Stimulated activated CD8-positive, alpha-beta memory T cell treated with anti-CD3 and anti-CD28 coated beads, Interleukin-12 subunit alpha, Interleukin-12 subunit beta, amount 100 ng/mL, for 4 hours (primary cell): ENCODE measurements at regions not wholly inside any gene's neighbourhood (a gene's known extent, or its start where the extent isn't known, plus 50 kb on each side); places are given as distances from the start of the nearest gene placed in this dataset.

ENCODE experiments used
- DNase-seq: peaks from one replicate; pipeline ENCODE4 v3.0.0-alpha.2; 2020; ENCODE audit warnings: low read depth

DNA sequence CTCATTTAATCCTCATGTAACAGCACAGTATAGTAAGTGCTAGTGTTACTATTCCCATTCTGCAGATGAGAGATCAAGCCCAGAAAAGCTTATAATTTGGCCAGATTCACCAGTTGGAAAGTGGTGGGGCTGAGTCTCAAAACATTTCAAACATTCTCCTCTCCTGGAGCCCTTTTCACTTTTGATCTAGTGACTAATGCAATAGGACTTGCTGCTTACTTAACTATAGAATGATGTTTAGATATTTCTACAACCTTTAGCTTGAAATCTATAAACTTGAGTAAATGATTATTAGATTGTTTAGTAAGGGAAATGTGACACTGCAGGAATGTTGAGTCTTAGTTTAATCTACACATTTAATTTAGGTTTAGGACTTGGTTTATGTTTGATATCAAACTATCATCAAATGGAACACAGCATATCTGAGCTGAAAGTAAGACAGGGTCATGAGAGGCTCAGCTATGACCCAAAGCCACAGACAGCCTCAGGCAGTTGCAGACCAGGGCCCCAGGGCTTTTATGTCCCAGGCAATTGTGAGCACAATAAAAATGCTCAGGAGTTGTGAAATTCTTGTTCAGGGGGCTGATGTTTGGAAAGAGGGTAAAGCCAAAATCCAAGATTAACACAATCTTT, 199.5 kb upstream of the HS3ST1 start:
- no peak for DNase-seq

DNA sequence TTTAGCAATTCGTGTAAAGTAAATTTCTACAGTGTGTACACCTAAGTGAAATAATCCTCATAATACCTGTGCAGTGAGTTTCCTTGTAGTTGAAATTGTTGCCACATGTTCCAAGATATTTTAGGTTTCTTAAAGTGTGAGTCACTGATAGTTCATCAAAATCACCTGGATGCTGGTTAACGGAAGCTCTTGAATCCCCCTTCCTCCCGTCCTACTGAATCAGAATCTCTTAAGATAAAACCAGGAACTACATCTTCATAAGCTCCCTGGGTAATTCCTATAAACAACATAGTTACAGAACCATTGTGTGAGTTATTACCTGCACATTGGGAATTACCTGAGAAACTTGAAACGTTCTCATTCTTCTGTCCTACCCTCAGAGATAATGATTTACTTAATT, 197.4 kb upstream of the HS3ST1 start:
- no peak for DNase-seq

DNA sequence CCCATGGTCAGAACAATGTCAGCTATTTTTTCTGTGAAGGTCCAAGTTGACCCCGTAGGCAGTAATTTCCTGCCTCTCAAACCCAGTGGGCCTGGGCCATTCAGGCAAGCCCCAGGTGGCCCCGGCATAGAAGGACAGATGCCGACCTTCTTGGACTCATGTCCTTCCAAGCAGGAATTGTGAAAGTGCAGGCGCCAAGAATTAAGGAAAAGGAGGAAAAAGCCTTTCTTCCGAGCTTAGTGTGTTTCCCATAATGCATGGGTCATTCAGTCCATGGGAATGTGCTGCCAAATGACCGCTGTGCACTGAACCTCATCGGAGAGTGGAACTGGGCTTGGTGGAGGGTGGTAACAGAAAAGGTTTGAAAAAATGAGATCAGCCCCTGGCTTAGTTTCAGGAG, 196.5 kb upstream of the HS3ST1 start:
- DNase-seq: no peak

DNA sequence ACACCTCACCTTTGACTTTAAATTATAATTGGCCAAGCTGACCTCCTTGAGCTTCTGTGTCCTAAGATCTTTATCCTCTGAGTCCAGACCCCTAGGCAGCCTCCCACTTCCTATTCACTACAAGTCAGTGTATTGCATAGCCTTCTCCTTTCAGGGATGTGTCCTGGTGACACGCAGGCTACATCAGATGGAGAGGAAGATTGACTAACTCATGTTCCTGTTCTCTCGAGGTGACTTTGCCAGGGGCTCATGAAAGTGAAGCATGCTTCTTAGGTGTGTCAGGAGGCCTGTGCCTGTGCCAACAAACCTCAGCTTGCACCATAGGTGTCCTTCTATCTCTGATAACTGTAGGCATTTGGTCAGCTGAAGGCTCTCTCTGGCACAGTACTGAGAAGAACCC, 195.7 kb upstream of the HS3ST1 start:
- no peak for DNase-seq

DNA sequence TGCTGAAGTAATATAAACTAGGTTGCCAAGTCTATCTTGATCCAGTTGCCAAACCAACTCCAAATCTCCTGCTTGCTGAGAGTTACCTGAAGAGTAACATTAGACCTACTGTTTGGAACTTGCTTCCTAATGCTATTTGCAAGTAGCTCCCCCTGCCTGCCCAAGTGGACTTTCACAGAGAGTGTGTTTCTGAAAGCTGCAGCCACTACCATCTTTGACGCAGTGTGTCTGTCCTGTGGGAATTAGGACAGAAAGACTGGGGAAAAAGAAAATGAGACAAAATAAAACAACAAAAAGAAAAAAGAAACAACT, 195.0 kb upstream of the HS3ST1 start:
- DNase-seq: no peak

DNA sequence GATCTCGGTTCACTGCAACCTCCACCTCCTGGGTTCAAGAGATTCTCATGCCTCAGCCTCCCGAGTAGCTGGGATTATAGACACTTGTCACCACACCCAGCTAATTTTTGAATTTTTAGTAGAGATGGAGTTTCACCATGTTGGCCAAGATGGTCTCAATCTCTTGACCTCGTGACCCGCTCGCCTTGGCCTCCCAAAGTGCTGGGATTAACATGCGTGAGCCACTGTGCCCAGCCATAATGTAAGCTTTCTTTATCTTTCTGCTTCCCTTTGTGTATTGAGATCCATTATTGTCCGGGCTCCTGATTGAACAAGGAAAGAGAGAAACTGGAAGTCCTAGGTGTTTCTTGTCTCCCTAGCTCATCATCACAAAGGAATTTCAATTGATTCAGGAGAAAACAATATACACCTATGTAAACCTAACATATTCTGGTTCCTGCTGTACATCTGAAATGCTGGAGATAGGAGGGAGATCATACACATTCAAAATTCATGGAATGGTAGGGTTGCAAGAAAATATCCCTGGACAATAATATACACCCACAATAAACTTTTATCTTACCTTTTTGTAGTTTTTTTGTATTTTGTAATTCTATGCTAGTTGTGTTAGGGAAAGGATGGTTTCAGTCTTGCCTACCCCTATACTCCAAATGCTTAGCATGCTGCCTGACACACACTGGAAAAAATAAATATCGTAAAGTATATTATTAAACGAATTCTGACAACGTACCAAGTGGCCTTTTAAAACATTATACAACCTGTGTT, 194.4 kb upstream of the HS3ST1 start:
- no peak for DNase-seq

DNA sequence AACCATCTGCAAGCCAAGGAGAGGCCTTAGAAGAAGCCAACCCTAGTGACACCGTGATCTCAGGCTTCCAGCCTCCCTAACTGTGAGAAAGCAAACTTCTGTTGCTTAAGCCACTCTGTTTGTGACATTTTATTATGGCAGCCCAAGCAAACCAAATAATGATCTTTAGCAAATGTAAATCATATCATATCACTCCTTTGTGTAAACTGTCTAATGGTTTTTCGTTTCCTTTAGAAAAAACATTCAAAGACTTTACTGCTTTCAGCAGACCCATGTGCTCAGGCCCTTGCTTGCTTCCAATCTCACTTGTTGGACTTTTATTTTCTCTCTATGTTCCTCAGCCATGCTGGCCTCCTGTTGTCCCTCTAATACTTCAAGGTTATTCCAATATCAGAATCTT, 192.2 kb upstream of the HS3ST1 start:
- DNase-seq: no peak

DNA sequence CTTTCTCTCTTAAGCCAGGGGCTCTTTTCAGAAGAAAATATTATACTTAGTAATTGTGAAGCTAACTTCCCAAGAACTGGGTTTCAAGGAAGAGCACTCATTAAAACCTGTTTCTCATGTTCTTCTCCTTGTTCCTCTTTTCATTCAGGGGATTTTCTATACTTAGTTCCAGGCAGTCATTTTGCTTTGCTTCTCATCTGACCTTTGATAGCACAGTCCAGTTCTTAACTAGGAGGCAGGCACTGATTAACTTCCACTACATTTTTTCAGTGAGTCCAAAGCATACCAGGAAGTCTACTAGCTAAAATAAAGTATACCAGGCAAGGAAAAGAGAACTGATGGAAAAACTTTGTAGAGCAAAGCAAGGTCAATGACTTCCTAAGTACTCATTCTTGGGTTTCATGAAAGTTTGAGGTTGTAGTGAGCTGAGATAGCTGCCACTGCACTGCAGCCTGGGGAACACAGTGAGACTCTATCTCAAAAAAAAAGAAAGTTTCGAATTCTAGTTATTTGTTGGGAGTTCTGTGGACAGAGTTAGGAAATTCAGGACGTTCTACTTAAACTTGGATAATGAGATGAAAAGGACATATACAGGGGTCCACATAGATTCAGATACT, 190.1 kb upstream of the HS3ST1 start:
- DNase-seq: no peak

DNA sequence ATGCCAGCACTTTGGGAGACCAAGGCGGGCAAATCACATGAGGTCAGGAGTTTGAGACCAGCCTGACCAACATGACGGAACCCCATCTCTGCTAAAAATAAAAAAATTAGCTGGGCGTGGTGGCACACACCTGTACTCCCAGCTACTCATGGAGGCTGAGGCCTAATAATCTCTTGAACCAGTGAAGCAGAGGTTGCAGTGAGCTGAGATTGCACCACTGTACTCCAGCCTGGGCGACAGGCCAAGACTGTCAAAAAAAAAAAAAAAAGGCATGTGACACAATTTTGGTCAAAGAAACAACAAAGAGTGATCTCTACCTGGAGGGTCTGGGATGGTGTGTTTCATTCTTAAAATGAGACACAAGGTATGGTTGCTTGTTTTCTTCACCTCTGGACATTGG, 188.2 kb upstream of the HS3ST1 start:
- DNase-seq: no peak

DNA sequence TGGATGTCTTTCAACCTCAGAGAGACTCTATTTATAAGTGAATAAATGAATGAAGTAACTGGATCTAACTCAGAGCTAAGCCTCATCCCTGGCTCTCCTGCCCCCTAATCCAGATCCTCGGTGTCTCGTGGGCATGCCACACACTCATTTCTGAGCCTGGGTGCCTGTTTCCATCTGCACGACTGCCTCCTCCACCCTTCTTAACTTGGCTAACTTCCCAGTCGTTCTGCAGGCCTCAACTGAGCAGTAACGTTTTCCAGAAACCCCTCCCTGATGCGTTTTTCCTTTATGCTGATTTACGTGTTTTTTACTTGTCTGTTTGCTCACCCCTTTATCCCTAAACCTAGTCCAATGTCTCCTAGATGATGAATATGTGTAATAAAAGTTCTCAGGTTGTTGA, 186.9 kb upstream of the HS3ST1 start:
- DNase-seq: no peak

DNA sequence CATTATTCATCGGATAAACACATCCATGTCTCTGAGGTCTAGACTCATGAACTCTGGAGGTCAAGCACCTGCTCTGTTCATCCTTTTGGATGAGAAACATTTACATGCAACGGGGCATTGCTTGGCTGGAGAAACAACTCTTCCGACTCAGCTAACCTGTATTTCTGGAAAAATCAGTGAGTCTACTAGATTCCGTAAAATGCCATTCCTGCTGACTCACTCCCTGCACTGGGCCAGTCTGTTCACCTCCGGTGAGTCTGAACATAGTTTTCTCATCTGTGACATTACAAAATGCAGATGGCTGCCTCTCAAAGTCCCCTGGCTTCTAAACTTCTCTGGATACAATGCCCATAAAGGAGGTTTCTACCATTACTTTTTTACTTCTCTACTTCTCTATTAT, 185.7 kb upstream of the HS3ST1 start:
- no peak for DNase-seq

DNA sequence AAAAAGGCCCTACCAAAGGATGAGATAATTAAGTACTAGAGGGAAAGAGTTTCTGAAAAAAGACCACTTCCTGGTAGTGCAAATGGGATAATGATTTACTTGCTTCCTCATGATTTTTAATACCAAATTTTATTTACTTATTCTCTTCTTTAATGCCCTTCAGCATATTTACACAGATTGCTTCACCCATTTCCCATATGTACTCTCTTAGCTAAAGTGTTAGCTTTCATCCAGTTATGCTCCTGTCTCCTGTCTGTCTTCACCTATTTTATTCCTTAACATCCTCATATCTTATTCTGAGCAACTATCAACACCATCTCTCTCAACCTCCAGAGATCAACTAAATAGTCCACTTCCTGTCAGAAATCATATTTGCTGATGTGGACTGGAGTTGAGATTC, 183.2 kb upstream of the HS3ST1 start:
- DNase-seq: no peak

DNA sequence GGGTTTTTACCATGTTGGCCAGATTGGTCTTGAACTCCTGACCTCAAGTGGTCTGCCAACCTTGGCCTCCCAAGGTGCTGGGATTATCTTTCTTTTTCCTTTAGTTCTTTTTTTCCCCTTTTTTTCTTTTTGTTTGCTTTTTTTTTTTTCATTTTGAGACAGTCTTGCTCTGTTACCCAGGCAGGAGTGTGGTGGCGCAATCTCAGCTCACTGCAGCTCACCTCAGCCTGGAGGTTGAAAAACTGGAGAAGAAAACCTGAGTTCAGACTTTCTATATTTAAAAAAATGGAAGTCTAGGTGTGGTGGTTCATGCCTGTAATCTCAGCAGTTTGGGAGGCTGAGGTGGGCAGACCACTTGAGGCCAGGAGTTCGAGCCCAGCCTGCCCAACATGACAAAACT, 181.1 kb upstream of the HS3ST1 start:
- DNase-seq: no peak

DNA sequence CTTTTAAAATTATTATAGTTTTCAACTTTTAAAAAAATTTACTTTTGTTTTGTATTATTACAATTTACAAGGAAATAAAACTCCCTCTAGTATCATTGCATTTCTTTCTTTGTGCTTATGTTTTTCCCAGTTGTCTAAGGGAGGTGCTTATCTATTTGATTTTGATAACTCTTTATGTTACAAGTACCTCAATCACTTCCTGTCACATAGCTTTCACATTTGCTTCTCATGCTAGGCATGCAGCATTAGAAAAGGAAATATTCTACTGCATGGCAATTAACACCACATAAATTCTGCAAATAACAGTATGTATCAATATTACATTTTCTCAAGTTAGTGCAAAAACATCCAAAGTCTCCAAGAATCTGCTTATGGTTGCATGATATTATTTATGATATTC, 180.3 kb upstream of the HS3ST1 start:
- DNase-seq: no peak

DNA sequence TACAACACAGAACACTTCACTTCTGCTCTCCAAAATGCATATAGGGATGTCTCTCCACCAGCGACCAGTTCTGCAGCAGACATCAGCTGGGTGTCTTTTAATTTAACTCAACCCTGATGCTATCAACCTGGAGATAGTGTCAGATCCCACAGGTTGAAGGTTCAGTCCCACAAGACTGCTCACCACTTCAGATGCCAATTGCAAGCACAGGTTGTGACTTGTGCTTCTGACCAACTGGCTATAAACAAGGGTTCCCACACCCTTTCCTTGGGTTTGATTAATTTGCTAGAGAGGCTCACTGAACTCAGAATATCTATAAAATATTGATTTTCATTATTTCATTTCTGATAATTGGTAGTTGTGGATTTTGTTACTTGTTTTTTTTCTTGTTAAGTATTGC, 177.4 kb upstream of the HS3ST1 start:
- DNase-seq: no peak

DNA sequence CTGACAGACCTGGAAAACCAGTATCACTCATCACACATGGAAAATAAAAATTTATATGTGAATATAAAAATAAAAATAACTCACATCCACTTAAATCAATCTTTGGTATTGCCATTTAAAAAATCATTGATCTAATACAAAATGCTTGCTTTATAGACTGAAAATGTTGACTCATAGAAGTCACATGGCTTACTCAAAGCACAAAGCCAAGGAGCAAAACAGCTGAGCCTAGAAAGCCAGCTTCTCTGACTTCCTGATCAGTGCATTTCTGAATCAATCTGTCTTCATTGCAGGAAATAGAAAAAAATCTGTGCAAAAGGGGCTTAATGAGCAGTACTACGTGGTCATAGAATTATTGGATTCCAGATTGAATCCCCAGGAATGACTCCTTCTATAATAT, 176.9 kb upstream of the HS3ST1 start:
- DNase-seq: no peak

DNA sequence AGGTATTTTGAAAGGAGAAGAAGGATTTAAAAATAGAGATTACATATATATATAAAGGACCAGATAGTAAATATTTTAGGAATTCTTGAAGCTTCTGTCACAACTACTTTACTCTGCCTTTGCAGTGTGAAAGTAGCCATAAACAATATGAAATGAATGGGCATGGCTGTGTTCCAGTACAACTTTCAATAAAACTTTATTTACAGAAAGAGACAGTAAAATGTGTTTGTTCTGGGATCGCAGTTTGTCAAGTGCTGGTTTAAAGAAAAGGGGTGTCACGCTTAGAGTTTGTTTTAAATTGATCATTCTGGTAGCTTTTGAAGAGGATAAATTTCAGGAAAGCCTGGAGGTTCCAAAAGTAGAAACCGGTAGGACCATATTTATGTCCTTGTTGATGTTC, 176.1 kb upstream of the HS3ST1 start:
- DNase-seq: no peak

DNA sequence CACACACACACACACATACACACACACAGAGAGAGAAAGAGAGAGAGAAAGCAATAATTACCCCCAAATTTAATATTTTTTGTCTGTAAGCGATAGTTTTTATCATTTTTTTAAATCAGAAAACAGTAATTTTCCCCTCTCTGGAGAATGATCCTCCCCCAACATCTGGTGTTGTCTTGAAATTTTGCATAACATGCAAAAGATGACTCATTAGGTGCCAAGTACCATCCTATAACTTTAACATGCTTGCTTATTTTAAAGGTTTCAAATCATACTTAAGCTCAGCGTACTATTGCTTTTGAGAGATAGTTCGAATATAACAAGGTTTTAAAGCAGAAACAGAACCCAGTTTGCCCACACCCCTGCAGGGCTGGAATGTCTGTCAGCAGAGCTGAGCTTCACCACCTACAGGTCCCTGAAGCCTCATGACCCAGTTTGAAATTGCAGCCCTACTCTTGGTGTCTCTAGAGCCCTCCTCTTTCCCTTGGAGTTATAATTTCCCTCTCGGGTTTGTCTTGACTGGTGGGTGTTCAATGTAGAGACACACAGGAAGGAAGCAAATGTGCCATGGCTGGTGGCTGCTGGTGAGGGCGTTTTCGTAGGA, 175.0 kb upstream of the HS3ST1 start:
- no peak for DNase-seq

DNA sequence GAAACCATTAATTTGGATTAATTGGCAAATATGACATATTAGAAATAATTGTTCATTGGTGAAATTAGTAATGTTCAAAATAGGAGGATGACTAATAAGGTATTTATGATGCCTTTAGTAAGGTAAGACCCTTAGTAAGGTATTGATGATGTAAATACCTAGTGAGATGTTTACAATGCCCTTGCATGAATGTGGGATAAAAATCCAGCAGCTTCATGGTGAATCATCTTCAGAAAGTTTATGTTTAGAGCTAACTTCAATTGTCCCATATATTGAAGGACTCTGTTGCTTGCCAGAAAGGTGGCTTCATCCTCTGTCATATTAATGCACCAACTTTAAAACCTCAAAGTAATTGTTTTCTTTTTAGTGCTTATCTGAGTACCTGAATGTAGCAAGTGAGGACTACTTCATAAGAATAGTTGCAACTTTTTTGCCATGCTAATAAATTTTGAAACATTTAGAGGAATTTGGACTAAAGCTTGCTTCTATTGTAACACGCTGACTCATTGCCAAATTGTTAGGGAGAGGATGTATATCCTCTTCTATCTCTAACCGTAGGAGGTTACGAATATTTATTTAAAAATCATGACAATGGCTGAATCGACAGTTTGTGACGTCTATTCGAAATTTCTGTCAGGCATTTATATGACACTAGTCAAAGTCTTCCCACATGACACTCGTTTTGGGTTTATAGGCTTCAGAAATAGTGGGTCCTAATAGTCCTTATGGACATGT, 174.1 kb upstream of the HS3ST1 start:
- DNase-seq: no peak

DNA sequence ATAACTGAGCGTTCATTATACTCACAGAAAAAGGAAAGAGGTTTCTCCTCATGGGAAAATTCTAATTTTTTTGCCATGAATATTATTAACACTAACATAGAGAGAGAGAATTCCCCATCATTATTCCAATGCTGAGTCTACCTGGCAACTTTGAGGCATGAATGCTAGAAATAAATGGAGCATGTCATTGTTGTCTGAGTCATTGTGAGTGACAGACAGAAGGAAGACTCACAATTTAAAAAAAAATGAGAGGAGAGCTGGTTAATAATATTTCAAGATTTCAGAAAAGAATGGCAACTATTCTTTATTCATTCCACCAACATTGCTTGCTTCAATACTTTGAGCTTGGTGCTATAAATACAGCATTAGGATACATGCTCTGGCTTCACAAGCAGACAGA, 170.4 kb upstream of the HS3ST1 start:
- no peak for DNase-seq

DNA sequence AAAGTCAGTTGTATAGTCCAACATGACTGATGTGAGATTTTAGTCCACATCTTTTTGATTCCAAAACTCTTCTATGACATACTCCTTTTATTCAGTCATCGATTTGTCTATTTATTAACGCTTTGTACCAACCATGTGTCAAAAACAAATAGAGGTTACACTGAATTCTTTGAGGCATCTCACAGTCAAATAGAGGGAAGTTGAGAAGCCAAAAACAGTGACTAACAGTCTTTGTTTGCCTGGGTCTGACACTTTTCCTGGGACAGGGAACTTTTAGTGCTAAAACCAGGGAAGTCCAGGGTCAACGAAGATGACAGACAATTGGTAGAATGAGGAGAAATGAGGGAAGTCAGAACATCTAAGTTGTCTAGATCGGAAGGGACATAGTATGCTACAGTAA, 169.9 kb upstream of the HS3ST1 start:
- DNase-seq: no peak

DNA sequence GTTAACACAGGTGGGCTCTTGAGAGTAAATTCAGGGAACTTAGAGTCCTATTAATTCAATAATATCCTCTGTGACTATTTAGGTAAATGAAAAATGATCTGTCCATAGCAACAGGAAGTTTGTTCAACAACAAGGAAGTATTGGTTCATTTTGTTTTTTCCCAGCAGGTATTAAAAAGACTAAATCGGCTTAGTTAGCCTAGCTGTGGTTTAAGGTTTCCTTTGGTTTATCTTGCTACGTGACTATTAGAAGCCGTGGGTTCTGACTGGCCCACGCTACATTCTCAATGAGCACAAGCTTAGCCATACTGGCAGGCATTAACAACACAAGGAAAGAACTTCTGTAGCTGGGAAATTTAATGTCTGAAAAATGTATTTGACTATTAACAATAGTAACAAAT, 168.8 kb upstream of the HS3ST1 start:
- DNase-seq: no peak

DNA sequence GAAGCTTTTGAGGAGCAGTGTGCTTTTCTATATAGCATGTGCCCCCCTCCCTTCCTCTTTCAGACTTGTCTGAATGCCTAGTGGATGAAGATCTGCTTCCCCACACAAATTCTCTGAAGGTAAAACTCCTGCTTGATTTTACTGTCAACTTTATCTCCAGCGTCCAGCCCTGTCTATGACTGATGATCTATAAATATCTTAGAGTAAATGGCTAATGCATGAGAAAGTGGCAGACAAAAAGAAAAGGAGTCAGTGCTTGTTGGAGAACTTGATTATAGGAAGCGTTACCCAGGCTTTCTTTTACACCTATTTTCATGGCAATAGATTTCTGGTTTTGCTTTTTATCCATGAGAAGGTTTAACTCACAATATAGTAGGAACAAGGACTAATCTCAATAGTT, 168.3 kb upstream of the HS3ST1 start:
- no peak for DNase-seq
